ENCODE measurements at regions not wholly inside any gene's neighbourhood (a gene's known extent, or its start where the extent isn't known, plus 50 kb on each side); places are given as distances from the start of the nearest gene placed in this dataset.

- Histone ChIP-seq H3K4me1 (ENCODE audit: control insufficient read depth, insufficient read depth, low read length) (no peaks in the 10 kb centered on the region), H3K36me3 (ENCODE audit: control insufficient read depth in 2 of 2, insufficient read depth in 1 of 2, low read length in 2 of 2) (no peaks in the 10 kb centered on the region), H3K9me3 (ENCODE audit: control insufficient read depth, insufficient read depth, low read depth, low read length) (no peaks in the 10 kb centered on the region), H3K27ac (ENCODE audit: extremely low read depth, low read depth, low read length) (no peak overlapping the region), H3K4me3 (ENCODE audit: low read depth, low read length) (no peak overlapping the region)
- POLR2A ChIA-PET = no interaction called here
- TF ChIP-seq BCL11B (tag by site-specific recombination; IDR thresholded peaks at IDR 0.05; ENCODE audit: low read depth) = no peak
- TF ChIP-seq YY1 (tag by site-specific recombination; IDR thresholded peaks at IDR 0.05) = no peak
- no peak for TF ChIP-seq ZNF521 (tag by site-specific recombination; IDR thresholded peaks at IDR 0.05)
- TF ChIP-seq SCRT1 (tag by site-specific recombination; IDR thresholded peaks at IDR 0.05; ENCODE audit: borderline replicate concordance) = no peak
- TF ChIP-seq ZNF174 (tag by site-specific recombination; IDR thresholded peaks at IDR 0.05) = no peak
- TF ChIP-seq ZNF23 (tag by site-specific recombination; IDR thresholded peaks at IDR 0.05; ENCODE audit: borderline replicate concordance) = no peak
- TF ChIP-seq ZNF747 (tag by site-specific recombination; IDR thresholded peaks at IDR 0.05) = no peak
- TF ChIP-seq ZNF704 (tag by site-specific recombination; IDR thresholded peaks at IDR 0.05) = no peak
- no peak for TF ChIP-seq ZNF157 (tag by site-specific recombination; IDR thresholded peaks at IDR 0.05)
- TF ChIP-seq ZNF501 (tag by site-specific recombination; IDR thresholded peaks at IDR 0.05) = no peak
- TF ChIP-seq ZNF561 (tag by site-specific recombination; IDR thresholded peaks at IDR 0.05; ENCODE audit: borderline replicate concordance) = no peak
- TF ChIP-seq ZNF132 (tag by site-specific recombination; IDR thresholded peaks at IDR 0.05; ENCODE audit: borderline replicate concordance) = no peak
- TF ChIP-seq ZNF530 (tag by site-specific recombination; IDR thresholded peaks at IDR 0.05; ENCODE audit: low read depth) = no peak
- no peak for TF ChIP-seq ZNF214 (tag by site-specific recombination; IDR thresholded peaks at IDR 0.05; ENCODE audit: borderline replicate concordance)
- TF ChIP-seq ZNF354C (tag by site-specific recombination; IDR thresholded peaks at IDR 0.05; ENCODE audit: borderline replicate concordance, low read depth) = no peak
- TF ChIP-seq ZNF585B (tag by site-specific recombination; IDR thresholded peaks at IDR 0.05) = no peak
- CTCF ChIA-PET = no interaction called here
Measured at GRCh38 chr13:68759617-68760016, 1348.0 kb upstream of the ATXN8OS start.

- ChIA-PET POLR2A (no interaction called here), CTCF (no interaction called here)
- Histone ChIP-seq H3K4me1 (ENCODE audit: control insufficient read depth, insufficient read depth, low read length) (no peaks in the 10 kb centered on the region), H3K27ac (ENCODE audit: extremely low read depth, low read depth, low read length) (no peak overlapping the region), H3K36me3 (ENCODE audit: control insufficient read depth in 2 of 2, insufficient read depth in 1 of 2, low read length in 2 of 2) (no peaks in the 10 kb centered on the region), H3K4me3 (ENCODE audit: low read depth, low read length) (no peak overlapping the region), H3K9me3 (ENCODE audit: control insufficient read depth, insufficient read depth, low read depth, low read length) (no peaks in the 10 kb centered on the region)
- TF ChIP-seq ZNF23 (tag by site-specific recombination; IDR thresholded peaks at IDR 0.05; ENCODE audit: borderline replicate concordance) = no peak
- TF ChIP-seq ZNF513 (tag by site-specific recombination; IDR thresholded peaks at IDR 0.05) = no peak
- TF ChIP-seq ZNF174 (tag by site-specific recombination; IDR thresholded peaks at IDR 0.05) = no peak
Measured at GRCh38 chr13:68749796-68750195, 1357.8 kb upstream of the ATXN8OS start.

- Histone ChIP-seq H3K36me3 (ENCODE audit: control insufficient read depth in 2 of 2, insufficient read depth in 1 of 2, low read length in 2 of 2) (no peaks in the 10 kb centered on the region), H3K4me1 (ENCODE audit: control insufficient read depth, insufficient read depth, low read length) (no peaks in the 10 kb centered on the region), H3K27ac (ENCODE audit: extremely low read depth, low read depth, low read length) (no peak overlapping the region), H3K4me3 (ENCODE audit: low read depth, low read length) (no peak overlapping the region), H3K9me3 (ENCODE audit: control insufficient read depth, insufficient read depth, low read depth, low read length) (no peaks in the 10 kb centered on the region)
- ChIA-PET CTCF (no interaction called here), POLR2A (interaction anchor here (0.7 kb wide), 1 partner anchor 10 kb away, joined by 5 read pairs; no protein-coding TSS in a partner anchor)
- TF ChIP-seq ZIC2 (tag by site-specific recombination; IDR thresholded peaks at IDR 0.05) = no peak
Measured at GRCh38 chr13:68748038-68748437, 1359.6 kb upstream of the ATXN8OS start.
